Erythroblast (primary cell): ENCODE measurements at regions not wholly inside any gene's neighbourhood (a gene's known extent, or its start where the extent isn't known, plus 50 kb on each side); places are given as distances from the start of the nearest gene placed in this dataset.

ENCODE experiments used
- GATA1 ChIP-seq: IDR thresholded peaks from 2 replicates; pipeline ENCODE4 v1.6.1; 2011; ENCODE audit warnings: low read depth, mild to moderate bottlenecking, control low read depth, low read length, moderate library complexity
- POLR2A ChIP-seq: IDR thresholded peaks from 2 replicates; pipeline ENCODE4 v1.6.1; 2011; ENCODE audit warnings: mild to moderate bottlenecking, low read length

DNA sequence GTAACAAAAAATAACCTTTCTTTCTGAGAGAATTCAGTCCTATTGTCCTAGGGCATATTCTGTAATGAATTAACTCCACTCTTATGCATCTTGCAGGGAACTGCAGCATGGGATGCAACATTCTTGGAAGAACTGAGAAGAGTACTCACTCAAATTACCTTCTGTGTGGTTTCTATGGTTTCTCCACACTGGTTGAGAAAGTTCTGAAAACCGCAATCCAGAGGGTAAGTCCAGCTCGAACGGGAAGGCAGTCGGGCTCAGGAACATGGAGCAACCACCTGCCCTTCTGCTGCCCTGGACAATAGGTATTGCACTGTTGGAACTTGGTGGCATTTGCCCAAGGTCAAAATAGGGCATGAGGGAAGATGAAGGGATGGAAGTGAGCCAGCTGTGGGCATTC, 59.6 kb upstream of the CDK13 start:
- TF ChIP-seq POLR2A (no peak), GATA1 (no peak)
